ENCODE measurements at regions not wholly inside any gene's neighbourhood (a gene's known extent, or its start where the extent isn't known, plus 50 kb on each side); places are given as distances from the start of the nearest gene placed in this dataset.
"Not testable (repeated sequence)": the region's sequence is repeated elsewhere in the genome, so short reads cannot be mapped to it uniquely, and the experiment has no call there.

- H3K27ac ChIP-seq: no peak overlapping the region
- H3K4me3 ChIP-seq: no peak overlapping the region
- H3K27me3 ChIP-seq (replicated peaks): peaks cover 3% of the 10 kb centered on the region; the same call in 1 of the 2 replicates
- H3K4me1 ChIP-seq (replicated peaks): peaks cover 5% of the 10 kb centered on the region
- H3K36me3 ChIP-seq: no peaks in the 10 kb centered on the region
- peak in 1 of 2 experiments; percentile 44 for DNase-seq (ENCODE audit: low read depth in 1 of 2, low spot score in 2 of 2)
- H3K9me3 ChIP-seq (replicated peaks): no peaks in the 10 kb centered on the region
These were observed 80.1 kb upstream of the SH3PXD2B start for GRCh38 chr5:172534229-172535107.

- Histone ChIP-seq H3K4me3 (no peak overlapping the region), H3K36me3 (no peaks in the 10 kb centered on the region), H3K27ac (no peak overlapping the region), H3K4me1 (replicated peaks) (peaks cover 5% of the 10 kb centered on the region), H3K9me3 (replicated peaks) (no peaks in the 10 kb centered on the region), H3K27me3 (replicated peaks) (no peaks in the 10 kb centered on the region)
- peak in 1 of 2 experiments; percentile 37 for DNase-seq (ENCODE audit: low read depth in 1 of 2, low spot score in 2 of 2)
These were observed 79.3 kb upstream of the SH3PXD2B start for GRCh38 chr5:172533399-172534228.

- Histone ChIP-seq H3K27me3 (replicated peaks) (no peaks in the 10 kb centered on the region), H3K27ac (no peak overlapping the region), H3K4me3 (no peak overlapping the region), H3K9me3 (replicated peaks) (no peaks in the 10 kb centered on the region), H3K36me3 (no peaks in the 10 kb centered on the region), H3K4me1 (replicated peaks) (peaks cover 5% of the 10 kb centered on the region)
- DNase-seq (ENCODE audit: low read depth in 1 of 2, low spot score in 2 of 2): peak in 1 of 2 experiments; percentile 42
These were observed 78.7 kb upstream of the SH3PXD2B start for GRCh38 chr5:172533058-172533398.

GRCh38 chr5:172532439-172532838, 78.1 kb upstream of the SH3PXD2B start:
- H3K36me3 ChIP-seq; H3K27me3 ChIP-seq (replicated peaks); H3K4me1 ChIP-seq (replicated peaks); H3K4me3 ChIP-seq; H3K27ac ChIP-seq; H3K9me3 ChIP-seq (replicated peaks): not testable (repeated sequence)
- peak; percentile 16 to 46 for DNase-seq (ENCODE audit: low read depth in 1 of 2, low spot score in 2 of 2)

- H3K27ac ChIP-seq: no peak overlapping the region
- no peaks in the 10 kb centered on the region for H3K27me3 ChIP-seq (replicated peaks)
- peaks cover 5% of the 10 kb centered on the region for H3K4me1 ChIP-seq (replicated peaks)
- no peaks in the 10 kb centered on the region for H3K36me3 ChIP-seq
- no peak for DNase-seq (ENCODE audit: low read depth in 1 of 2, low spot score in 2 of 2)
- H3K4me3 ChIP-seq: no peak overlapping the region
- no peaks in the 10 kb centered on the region for H3K9me3 ChIP-seq (replicated peaks)
These were observed 77.3 kb upstream of the SH3PXD2B start for GRCh38 chr5:172531704-172532026.

- no peak overlapping the region for H3K4me3 ChIP-seq
- peak in 1 of 2 experiments; percentile 34 for DNase-seq (ENCODE audit: low read depth in 1 of 2, low spot score in 2 of 2)
- H3K27me3 ChIP-seq (replicated peaks): no peaks in the 10 kb centered on the region
- no peaks in the 10 kb centered on the region for H3K36me3 ChIP-seq
- H3K4me1 ChIP-seq (replicated peaks): peaks cover 5% of the 10 kb centered on the region
- no peaks in the 10 kb centered on the region for H3K9me3 ChIP-seq (replicated peaks)
- no peak overlapping the region for H3K27ac ChIP-seq
These were observed 76.8 kb upstream of the SH3PXD2B start for GRCh38 chr5:172530878-172531703.

GRCh38 chr5:172530406-172530805, 76.1 kb upstream of the SH3PXD2B start:
- Histone ChIP-seq H3K27ac (no peak overlapping the region), H3K9me3 (replicated peaks) (no peaks in the 10 kb centered on the region), H3K4me3 (no peak overlapping the region), H3K4me1 (replicated peaks) (peaks cover 5% of the 10 kb centered on the region), H3K27me3 (replicated peaks) (no peaks in the 10 kb centered on the region), H3K36me3 (no peaks in the 10 kb centered on the region)
- peak in 1 of 2 experiments; percentile 40 for DNase-seq (ENCODE audit: low read depth in 1 of 2, low spot score in 2 of 2)

GRCh38 chr5:172529896-172530295, 75.6 kb upstream of the SH3PXD2B start:
- Histone ChIP-seq H3K27ac (no peak overlapping the region), H3K4me3 (no peak overlapping the region), H3K36me3 (no peaks in the 10 kb centered on the region), H3K27me3 (replicated peaks) (no peaks in the 10 kb centered on the region), H3K4me1 (replicated peaks) (peaks cover 5% of the 10 kb centered on the region), H3K9me3 (replicated peaks) (no peaks in the 10 kb centered on the region)
- DNase-seq (ENCODE audit: low read depth in 1 of 2, low spot score in 2 of 2): peak in 1 of 2 experiments; percentile 28

GRCh38 chr5:172528440-172528839, 74.1 kb upstream of the SH3PXD2B start:
- Histone ChIP-seq H3K4me1 (replicated peaks) (peaks cover 5% of the 10 kb centered on the region), H3K36me3 (no peaks in the 10 kb centered on the region), H3K9me3 (replicated peaks) (no peaks in the 10 kb centered on the region), H3K4me3 (no peak overlapping the region), H3K27me3 (replicated peaks) (no peaks in the 10 kb centered on the region), H3K27ac (no peak overlapping the region)
- peak in 1 of 2 experiments; percentile 34 for DNase-seq (ENCODE audit: low read depth in 1 of 2, low spot score in 2 of 2)

- Histone ChIP-seq H3K4me1 (replicated peaks) (peaks cover 3% of the 10 kb centered on the region), H3K36me3 (no peaks in the 10 kb centered on the region), H3K9me3 (replicated peaks) (no peaks in the 10 kb centered on the region), H3K4me3 (no peak overlapping the region), H3K27me3 (replicated peaks) (no peaks in the 10 kb centered on the region), H3K27ac (no peak overlapping the region)
- no peak for DNase-seq (ENCODE audit: low read depth in 1 of 2, low spot score in 2 of 2)
These were observed 73.2 kb upstream of the SH3PXD2B start for GRCh38 chr5:172527559-172527958.

- Histone ChIP-seq H3K36me3 (no peaks in the 10 kb centered on the region), H3K9me3 (replicated peaks) (0 out of 2 replicates have a peak, but pooled peaks cover 3% of the 10 kb centered on the region), H3K27me3 (replicated peaks) (no peaks in the 10 kb centered on the region), H3K27ac (no peak overlapping the region), H3K4me3 (no peak overlapping the region), H3K4me1 (replicated peaks) (no peaks in the 10 kb centered on the region)
- DNase-seq (ENCODE audit: low read depth in 1 of 2, low spot score in 2 of 2): peak in 1 of 2 experiments; percentile 35
These were observed 71.7 kb upstream of the SH3PXD2B start for GRCh38 chr5:172525996-172526360.

GRCh38 chr5:172525307-172525995, 71.1 kb upstream of the SH3PXD2B start:
- no peak for DNase-seq (ENCODE audit: low read depth in 1 of 2, low spot score in 2 of 2)
- no peak overlapping the region for H3K4me3 ChIP-seq
- H3K27ac ChIP-seq: no peak overlapping the region
- no peaks in the 10 kb centered on the region for H3K36me3 ChIP-seq
- H3K9me3 ChIP-seq (replicated peaks): 0 out of 2 replicates have a peak, but pooled peaks cover 3% of the 10 kb centered on the region
- no peaks in the 10 kb centered on the region for H3K4me1 ChIP-seq (replicated peaks)
- no peaks in the 10 kb centered on the region for H3K27me3 ChIP-seq (replicated peaks)

- H3K9me3 ChIP-seq (replicated peaks): 0 out of 2 replicates have a peak, but pooled peaks cover 3% of the 10 kb centered on the region
- no peak overlapping the region for H3K27ac ChIP-seq
These were observed 70.3 kb upstream of the SH3PXD2B start for GRCh38 chr5:172524573-172525021.

More at GRCh38 chr5:172524573-172525021, 70.3 kb upstream of the SH3PXD2B start:
- no peak overlapping the region for H3K4me3 ChIP-seq
- H3K27me3 ChIP-seq (replicated peaks): no peaks in the 10 kb centered on the region
- no peaks in the 10 kb centered on the region for H3K36me3 ChIP-seq
- H3K4me1 ChIP-seq (replicated peaks): no peaks in the 10 kb centered on the region
- DNase-seq (ENCODE audit: low read depth in 1 of 2, low spot score in 2 of 2): peak in 1 of 2 experiments; percentile 26
